GM12891 (cell line): ENCODE measurements at regions not wholly inside any gene's neighbourhood (a gene's known extent, or its start where the extent isn't known, plus 50 kb on each side); places are given as distances from the start of the nearest gene placed in this dataset.

Experiments
- POLR2AphosphoS5 ChIP-seq: IDR thresholded peaks from 2 replicates; pipeline ENCODE4 v1.6.1; 2011; ENCODE audit warnings: low read depth, low read length, control low read depth
- TAF1 ChIP-seq: IDR thresholded peaks from 2 replicates; pipeline ENCODE4 v1.6.1; 2011; ENCODE audit warnings: low read depth, low read length, control low read depth

DNA sequence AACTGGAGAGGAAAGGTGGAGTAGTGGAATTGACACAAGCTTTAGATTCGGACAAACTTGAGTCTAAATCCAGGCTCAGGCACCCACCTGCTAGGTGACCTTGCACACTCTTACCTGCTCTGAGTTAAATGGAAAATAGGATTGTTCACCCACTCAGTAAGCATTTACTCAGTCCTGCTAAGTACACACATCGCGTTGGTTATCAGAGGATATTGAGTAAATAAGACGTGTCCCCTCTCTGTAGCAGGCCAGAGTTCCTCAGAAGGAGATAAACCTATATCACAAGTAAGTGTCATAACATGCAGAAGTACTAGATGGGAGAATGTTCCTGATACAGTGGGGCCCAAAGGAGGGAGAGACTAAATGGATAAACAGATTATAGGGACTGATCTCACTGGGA is 117.7 kb downstream of the SMIM20 start:
- TF ChIP-seq TAF1, result no peak
- no peak for TF ChIP-seq POLR2AphosphoS5
